Left lung (tissue), 4 donors: ENCODE measurements at regions not wholly inside any gene's neighbourhood (a gene's known extent, or its start where the extent isn't known, plus 50 kb on each side); places are given as distances from the start of the nearest gene placed in this dataset.
A peak's percentile ranks its signal among the peaks of the same experiment; 100 is the strongest.

Experiments
- ATAC-seq: fragments of 200-7000 bp; cut with Tn5 transposase; one replicate; pipeline ENCODE4 v1.9.1; 2020; ENCODE audit warnings: moderate library complexity
- DNase-seq, 4 donors: peaks; one replicate each; pipeline ENCODE4 v3.0.0-alpha.2; 2013 to 2020
- H3K27ac ChIP-seq, 2 donors: fragments of 200-600 bp; sonication (generic) in 1 of 2; one replicate each; pipeline versions ENCODE4 v1.5.0 to v1.8.0; 2020 to 2021
- H3K27me3 ChIP-seq, 2 donors: fragments of 200-600 bp; sonication (generic) in 1 of 2; one replicate each; pipeline versions ENCODE4 v1.5.0 to v1.8.0; 2020 to 2021
- H3K36me3 ChIP-seq, 2 donors: fragments of 200-600 bp; sonication (generic) in 1 of 2; one replicate each; pipeline versions ENCODE4 v1.5.0 to v1.8.0; 2020 to 2021
- H3K4me1 ChIP-seq, 2 donors: fragments of 200-600 bp; one replicate each; pipeline ENCODE4 v1.8.0; 2021
- H3K4me3 ChIP-seq, 2 donors: fragments of 200-600 bp; sonication (generic) in 1 of 2; one replicate each; pipeline versions ENCODE4 v1.5.0 to v1.8.0; 2020 to 2021; ENCODE audit warnings: mild to moderate bottlenecking in 1 of 2
- H3K9me3 ChIP-seq, 2 donors: fragments of 200-600 bp; sonication (generic) in 1 of 2; one replicate each; pipeline versions ENCODE4 v1.5.0 to v1.8.0; 2020 to 2021
- CTCF ChIP-seq, 2 donors: fragments of 200-600 bp; sonication (generic) in 1 of 2; IDR thresholded peaks; one replicate each; pipeline versions ENCODE4 v1.5.0 to v1.8.0; 2021; ENCODE audit warnings: antibody characterized with exemption in 2 of 2
- intact Hi-C, 2 donors: fragments of 100-400 bp; cut with DNase I; formaldehyde crosslinking; loops; one replicate each; pipeline versions ENCODE4 v1.11.2 to v1.14.2; 2022
- donor health status: DM: no; HTN: yes; CAD: no.
- donor health status: DM: no; HTN: no; CAD: no.

- Histone ChIP-seq H3K27me3 (peaks cover 0 to 9% of the 10 kb centered on the region in 2 donors), H3K27ac (no peak overlapping the region), H3K4me1 (no peaks in the 10 kb centered on the region), H3K36me3 (no peaks in the 10 kb centered on the region), H3K4me3 (no peak overlapping the region), H3K9me3 (peaks cover 0 to 17% of the 10 kb centered on the region in 2 donors)
- DNase-seq (no peak), ATAC-seq (no peak)
- no peak for TF ChIP-seq CTCF (IDR thresholded peaks at IDR 0.05)
- intact Hi-C loops: no loop called here
These were observed 100.8 kb downstream of the IRX5 start for GRCh38 chr16:55031481-55031880.

GRCh38 chr16:55033225-55034156, 102.8 kb downstream of the IRX5 start:
- Histone ChIP-seq H3K27ac (no peak overlapping the region), H3K9me3 (peaks cover 0 to 7% of the 10 kb centered on the region in 2 donors), H3K36me3 (no peaks in the 10 kb centered on the region), H3K4me1 (no peaks in the 10 kb centered on the region), H3K4me3 (no peak overlapping the region), H3K27me3 (peaks cover 0 to 9% of the 10 kb centered on the region in 2 donors)
- DNase-seq: no peak
- intact Hi-C loops: no loop called here
- ATAC-seq: no peak
- TF ChIP-seq CTCF (IDR thresholded peaks at IDR 0.05): no peak

GRCh38 chr16:55035029-55035428, 104.4 kb downstream of the IRX5 start:
- H3K9me3 ChIP-seq: no peaks in the 10 kb centered on the region
- peak; percentile 83 for ATAC-seq
- H3K4me1 ChIP-seq: no peaks in the 10 kb centered on the region
- peak in 1 of 2 donors; percentile 27 for TF ChIP-seq CTCF (IDR thresholded peaks at IDR 0.05)
- no peak overlapping the region for H3K4me3 ChIP-seq
- intact Hi-C loops: no loop called here
- H3K27me3 ChIP-seq: peaks cover 0 to 9% of the 10 kb centered on the region in 2 donors
- no peaks in the 10 kb centered on the region for H3K36me3 ChIP-seq
- no peak overlapping the region for H3K27ac ChIP-seq
- DNase-seq: peak in 1 of 4 donors; percentile 18

- intact Hi-C loops: no loop called here
- no peaks in the 10 kb centered on the region for H3K4me1 ChIP-seq
- H3K9me3 ChIP-seq: no peaks in the 10 kb centered on the region
- H3K4me3 ChIP-seq: no peak overlapping the region
- DNase-seq: no peak
- no peak overlapping the region for H3K27ac ChIP-seq
- peaks cover 0 to 9% of the 10 kb centered on the region in 2 donors for H3K27me3 ChIP-seq
- no peak for TF ChIP-seq CTCF (IDR thresholded peaks at IDR 0.05)
- no peaks in the 10 kb centered on the region for H3K36me3 ChIP-seq
- ATAC-seq: no peak
These were observed 105.3 kb downstream of the IRX5 start for GRCh38 chr16:55035956-55036355.

- Histone ChIP-seq H3K27ac (no peak overlapping the region), H3K36me3 (no peaks in the 10 kb centered on the region), H3K27me3 (peaks cover 0 to 9% of the 10 kb centered on the region in 2 donors), H3K4me1 (no peaks in the 10 kb centered on the region), H3K4me3 (no peak overlapping the region), H3K9me3 (no peaks in the 10 kb centered on the region)
- intact Hi-C loops: no loop called here
- DNase-seq (no peak), ATAC-seq (no peak)
- TF ChIP-seq CTCF (IDR thresholded peaks at IDR 0.05): no peak
These were observed 105.7 kb downstream of the IRX5 start for GRCh38 chr16:55036371-55036821.
